Stimulated activated naive CD8-positive, alpha-beta T cell treated with anti-CD3 and anti-CD28 coated beads, Interleukin-15, Interleukin-2, amounts not matched to agents 100 ng/mL and 50 ng/mL, for 24 hours (primary cell): ENCODE measurements at regions not wholly inside any gene's neighbourhood (a gene's known extent, or its start where the extent isn't known, plus 50 kb on each side); places are given as distances from the start of the nearest gene placed in this dataset.
A peak's percentile ranks its signal among the peaks of the same experiment; 100 is the strongest.

Experiments used
- H3K27ac Mint-ChIP-seq: one replicate; pipeline ENCODE4 v1.8.0; 2021; ENCODE audit warnings: mild to moderate bottlenecking, mixed read lengths
- H3K27me3 Mint-ChIP-seq: one replicate; pipeline ENCODE4 v1.8.0; 2021; ENCODE audit warnings: mixed read lengths
- H3K36me3 Mint-ChIP-seq: one replicate; pipeline ENCODE4 v1.8.0; 2021; ENCODE audit warnings: low read depth, mixed read lengths
- H3K4me1 Mint-ChIP-seq: one replicate; pipeline ENCODE4 v1.8.0; 2021; ENCODE audit warnings: low read depth, mixed read lengths
- H3K4me3 Mint-ChIP-seq: one replicate; pipeline ENCODE4 v1.8.0; 2021; ENCODE audit warnings: mild to moderate bottlenecking, mixed read lengths
- H3K9me3 Mint-ChIP-seq: one replicate; pipeline ENCODE4 v1.8.0; 2021; ENCODE audit warnings: mixed read lengths

GRCh38 chr6:139542351-139542750 lies 167.9 kb upstream of the CITED2 start:
- H3K9me3 Mint-ChIP-seq, result no peaks in the 10 kb centered on the region
- peaks cover 16% of the 10 kb centered on the region for H3K4me1 Mint-ChIP-seq
- H3K27me3 Mint-ChIP-seq, result no peaks in the 10 kb centered on the region
- H3K27ac Mint-ChIP-seq, result no peak overlapping the region
- no peak overlapping the region for H3K4me3 Mint-ChIP-seq
- H3K36me3 Mint-ChIP-seq, result no peaks in the 10 kb centered on the region

GRCh38 chr6:139540894-139541293 lies 166.4 kb upstream of the CITED2 start:
- Mint-ChIP-seq H3K9me3 (no peaks in the 10 kb centered on the region), H3K4me3 (no peak overlapping the region), H3K27ac (peak overlapping the region; percentile 45), H3K36me3 (no peaks in the 10 kb centered on the region), H3K4me1 (peaks cover 16% of the 10 kb centered on the region), H3K27me3 (no peaks in the 10 kb centered on the region)

GRCh38 chr6:139540276-139540675 lies 165.8 kb upstream of the CITED2 start:
- H3K4me1 Mint-ChIP-seq, result peaks cover 16% of the 10 kb centered on the region
- H3K27ac Mint-ChIP-seq, result peak overlapping the region; percentile 45
- no peak overlapping the region for H3K4me3 Mint-ChIP-seq
- no peaks in the 10 kb centered on the region for H3K36me3 Mint-ChIP-seq
- H3K9me3 Mint-ChIP-seq, result no peaks in the 10 kb centered on the region
- no peaks in the 10 kb centered on the region for H3K27me3 Mint-ChIP-seq

GRCh38 chr6:139539852-139540251 lies 165.4 kb upstream of the CITED2 start:
- no peaks in the 10 kb centered on the region for H3K36me3 Mint-ChIP-seq
- no peaks in the 10 kb centered on the region for H3K27me3 Mint-ChIP-seq
- H3K9me3 Mint-ChIP-seq, result no peaks in the 10 kb centered on the region
- H3K4me1 Mint-ChIP-seq, result peaks cover 18% of the 10 kb centered on the region
- no peak overlapping the region for H3K27ac Mint-ChIP-seq
- no peak overlapping the region for H3K4me3 Mint-ChIP-seq

- Mint-ChIP-seq H3K27ac (no peak overlapping the region), H3K4me1 (peaks cover 31% of the 10 kb centered on the region), H3K36me3 (no peaks in the 10 kb centered on the region), H3K27me3 (no peaks in the 10 kb centered on the region), H3K9me3 (no peaks in the 10 kb centered on the region), H3K4me3 (no peak overlapping the region)
These were observed 163.9 kb upstream of the CITED2 start for GRCh38 chr6:139538366-139538765.

GRCh38 chr6:139536751-139537617 lies 162.5 kb upstream of the CITED2 start:
- Mint-ChIP-seq H3K4me3 (no peak overlapping the region), H3K36me3 (no peaks in the 10 kb centered on the region), H3K27me3 (no peaks in the 10 kb centered on the region), H3K4me1 (peaks cover 33% of the 10 kb centered on the region), H3K27ac (no peak overlapping the region), H3K9me3 (no peaks in the 10 kb centered on the region)

- Mint-ChIP-seq H3K36me3 (no peaks in the 10 kb centered on the region), H3K4me1 (peaks cover 28% of the 10 kb centered on the region), H3K27me3 (no peaks in the 10 kb centered on the region), H3K27ac (peak overlapping the region; percentile 60), H3K9me3 (peaks cover 1% of the 10 kb centered on the region), H3K4me3 (peak overlapping the region; percentile 19)
These were observed 160.1 kb upstream of the CITED2 start for GRCh38 chr6:139534472-139535115.

- H3K4me3 Mint-ChIP-seq, result no peak overlapping the region
- no peaks in the 10 kb centered on the region for H3K36me3 Mint-ChIP-seq
- H3K27ac Mint-ChIP-seq, result peak overlapping the region; percentile 60
- H3K9me3 Mint-ChIP-seq, result peaks cover 5% of the 10 kb centered on the region
- H3K4me1 Mint-ChIP-seq, result peaks cover 33% of the 10 kb centered on the region
- peaks cover 3% of the 10 kb centered on the region for H3K27me3 Mint-ChIP-seq
These were observed 159.4 kb upstream of the CITED2 start for GRCh38 chr6:139533573-139534471.

- Mint-ChIP-seq H3K4me1 (peaks cover 39% of the 10 kb centered on the region), H3K27ac (peak overlapping the region; percentile 57), H3K27me3 (peaks cover 3% of the 10 kb centered on the region), H3K9me3 (peaks cover 5% of the 10 kb centered on the region), H3K4me3 (no peak overlapping the region), H3K36me3 (no peaks in the 10 kb centered on the region)
These were observed 158.7 kb upstream of the CITED2 start for GRCh38 chr6:139533171-139533570.

- Mint-ChIP-seq H3K27me3 (peaks cover 9% of the 10 kb centered on the region), H3K4me1 (peaks cover 43% of the 10 kb centered on the region), H3K9me3 (peaks cover 13% of the 10 kb centered on the region), H3K27ac (peak overlapping the region; percentile 80), H3K36me3 (no peaks in the 10 kb centered on the region), H3K4me3 (peak overlapping the region; percentile 58)
These were observed 157.0 kb upstream of the CITED2 start for GRCh38 chr6:139531148-139532115.

- Mint-ChIP-seq H3K9me3 (peaks cover 13% of the 10 kb centered on the region), H3K4me3 (peak overlapping the region; percentile 58), H3K4me1 (peaks cover 43% of the 10 kb centered on the region), H3K27ac (peak overlapping the region; percentile 80), H3K36me3 (no peaks in the 10 kb centered on the region), H3K27me3 (peaks cover 9% of the 10 kb centered on the region)
These were observed 156.1 kb upstream of the CITED2 start for GRCh38 chr6:139530561-139530960.

GRCh38 chr6:139529420-139529819 lies 155.0 kb upstream of the CITED2 start:
- peaks cover 37% of the 10 kb centered on the region for H3K4me1 Mint-ChIP-seq
- H3K9me3 Mint-ChIP-seq, result peaks cover 13% of the 10 kb centered on the region
- H3K27me3 Mint-ChIP-seq, result peaks cover 9% of the 10 kb centered on the region
- H3K4me3 Mint-ChIP-seq, result no peak overlapping the region
- H3K27ac Mint-ChIP-seq, result peak overlapping the region; percentile 22
- H3K36me3 Mint-ChIP-seq, result no peaks in the 10 kb centered on the region

GRCh38 chr6:139528471-139528870 lies 154.0 kb upstream of the CITED2 start:
- H3K27me3 Mint-ChIP-seq, result peaks cover 9% of the 10 kb centered on the region
- no peaks in the 10 kb centered on the region for H3K36me3 Mint-ChIP-seq
- H3K27ac Mint-ChIP-seq, result peak overlapping the region; percentile 19
- peaks cover 13% of the 10 kb centered on the region for H3K9me3 Mint-ChIP-seq
- peaks cover 29% of the 10 kb centered on the region for H3K4me1 Mint-ChIP-seq
- no peak overlapping the region for H3K4me3 Mint-ChIP-seq

- no peaks in the 10 kb centered on the region for H3K36me3 Mint-ChIP-seq
- peaks cover 13% of the 10 kb centered on the region for H3K9me3 Mint-ChIP-seq
- no peak overlapping the region for H3K4me3 Mint-ChIP-seq
These were observed 151.0 kb upstream of the CITED2 start for GRCh38 chr6:139525415-139525814.

More at GRCh38 chr6:139525415-139525814, 151.0 kb upstream of the CITED2 start:
- H3K27me3 Mint-ChIP-seq, result peaks cover 9% of the 10 kb centered on the region
- no peak overlapping the region for H3K27ac Mint-ChIP-seq
- peaks cover 22% of the 10 kb centered on the region for H3K4me1 Mint-ChIP-seq
